H1 (cell line): ENCODE measurements at regions not wholly inside any gene's neighbourhood (a gene's known extent, or its start where the extent isn't known, plus 50 kb on each side); places are given as distances from the start of the nearest gene placed in this dataset.

ENCODE experiments used
- CREB1 ChIP-seq: IDR thresholded peaks from 2 replicates; pipeline ENCODE4 v1.6.1; 2012; ENCODE audit warnings: inconsistent platforms
- EZH2 ChIP-seq: fragments of 200-600 bp; sonication (generic); IDR thresholded peaks from 2 replicates; pipeline ENCODE4 v1.7.1; 2012; ENCODE audit warnings: low read depth, mild to moderate bottlenecking, moderate library complexity, low read length, inconsistent platforms; ENCODE audit not compliant: severe bottlenecking
- HDAC6 ChIP-seq: IDR thresholded peaks from one replicate; pipeline ENCODE4 v1.7.1; 2012; ENCODE audit warnings: low read depth, mild to moderate bottlenecking, inconsistent platforms, low read length, moderate library complexity
- PHF8 ChIP-seq: fragments of 200-600 bp; sonication (generic); conservative IDR thresholded peaks from 2 replicates; pipeline ENCODE4 v1.7.1; 2012; ENCODE audit warnings: low read depth, mild to moderate bottlenecking, inconsistent platforms, low read length, moderate library complexity
- POLR2A ChIP-seq, 2 experiments: IDR thresholded peaks; 1 replicate in 1 of 2; 2 replicates in 1 of 2; pipeline ENCODE4 v1.6.1; 2011; ENCODE audit warnings: low read depth in 2 of 2, low read length in 2 of 2, mild to moderate bottlenecking in 2 of 2; ENCODE audit errors: control extremely low read depth in 1 of 2
- POLR2AphosphoS5 ChIP-seq: IDR thresholded peaks from 2 replicates; pipeline ENCODE4 v1.6.1; 2011; ENCODE audit warnings: low read depth, low read length
- RFX5 ChIP-seq: IDR thresholded peaks from 2 replicates; pipeline ENCODE4 v1.6.1; 2011; ENCODE audit warnings: low read depth, low read length, improper control_type of control experiment, borderline replicate concordance
- TAF1 ChIP-seq: IDR thresholded peaks from 2 replicates; pipeline ENCODE4 v1.6.1; 2011; ENCODE audit warnings: mild to moderate bottlenecking, low read depth, low read length
- TBP ChIP-seq: IDR thresholded peaks from 2 replicates; pipeline ENCODE4 v1.6.1; 2011; ENCODE audit warnings: low read depth, low read length, improper control_type of control experiment
- TF ChIP-seq, protein P1 (sequence below), 3 experiments: IDR thresholded peaks; 1 replicate in 2 of 3; 2 replicates in 1 of 3; pipeline versions ENCODE4 v1.5.1 to v1.6.1; 2011; ENCODE audit warnings: low read length in 3 of 3, mild to moderate bottlenecking in 3 of 3, inconsistent platforms in 2 of 3, low read depth in 1 of 3, moderate library complexity in 1 of 3; ENCODE audit not compliant: insufficient read depth in 1 of 3; ENCODE audit errors: control extremely low read depth in 1 of 3
- TF ChIP-seq, protein P2 (sequence below): fragments of 300-600 bp; sonication (generic); IDR thresholded peaks from 2 replicates; pipeline ENCODE4 v1.7.1; 2012; ENCODE audit warnings: low read length, moderate library complexity, mild to moderate bottlenecking, inconsistent platforms; ENCODE audit not compliant: insufficient replicate concordance

DNA sequence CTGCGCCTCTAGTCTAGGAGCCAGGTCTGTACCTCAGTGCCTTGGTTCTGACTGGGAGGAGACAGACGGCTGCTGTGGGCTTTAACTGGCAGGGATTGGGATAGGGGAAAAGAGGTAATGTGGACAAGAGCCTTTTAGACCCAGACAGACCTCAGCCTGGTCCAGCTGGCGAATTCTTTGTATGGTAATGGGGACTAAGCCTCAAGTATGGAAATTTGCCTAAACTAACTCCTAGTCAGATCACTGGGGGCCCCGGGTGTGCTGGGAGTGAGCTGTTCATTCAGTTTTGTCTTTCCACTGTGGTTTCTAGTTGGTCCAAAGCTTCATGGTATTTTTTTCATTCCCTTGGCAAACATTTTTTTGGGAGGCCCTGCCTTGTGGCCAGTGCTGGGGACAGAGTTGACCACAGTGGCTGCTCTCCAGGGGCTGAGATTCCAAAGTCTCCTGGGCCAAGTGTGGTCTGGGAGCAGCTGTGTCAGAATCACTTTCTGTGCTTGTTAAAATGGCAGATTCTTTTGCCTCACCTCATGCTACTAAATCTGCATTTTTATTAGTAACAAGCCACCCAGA lies 261.4 kb upstream of the C2CD4B start:
- TF ChIP-seq, protein P1, sequence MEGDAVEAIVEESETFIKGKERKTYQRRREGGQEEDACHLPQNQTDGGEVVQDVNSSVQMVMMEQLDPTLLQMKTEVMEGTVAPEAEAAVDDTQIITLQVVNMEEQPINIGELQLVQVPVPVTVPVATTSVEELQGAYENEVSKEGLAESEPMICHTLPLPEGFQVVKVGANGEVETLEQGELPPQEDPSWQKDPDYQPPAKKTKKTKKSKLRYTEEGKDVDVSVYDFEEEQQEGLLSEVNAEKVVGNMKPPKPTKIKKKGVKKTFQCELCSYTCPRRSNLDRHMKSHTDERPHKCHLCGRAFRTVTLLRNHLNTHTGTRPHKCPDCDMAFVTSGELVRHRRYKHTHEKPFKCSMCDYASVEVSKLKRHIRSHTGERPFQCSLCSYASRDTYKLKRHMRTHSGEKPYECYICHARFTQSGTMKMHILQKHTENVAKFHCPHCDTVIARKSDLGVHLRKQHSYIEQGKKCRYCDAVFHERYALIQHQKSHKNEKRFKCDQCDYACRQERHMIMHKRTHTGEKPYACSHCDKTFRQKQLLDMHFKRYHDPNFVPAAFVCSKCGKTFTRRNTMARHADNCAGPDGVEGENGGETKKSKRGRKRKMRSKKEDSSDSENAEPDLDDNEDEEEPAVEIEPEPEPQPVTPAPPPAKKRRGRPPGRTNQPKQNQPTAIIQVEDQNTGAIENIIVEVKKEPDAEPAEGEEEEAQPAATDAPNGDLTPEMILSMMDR (IDR thresholded peaks at IDR 0.05; ENCODE audit: control extremely low read depth in 1 of 3, insufficient read depth in 1 of 3, low read depth in 1 of 3, low read length in 3 of 3), result no peak
- TF ChIP-seq POLR2A (IDR thresholded peaks at IDR 0.05; ENCODE audit: control extremely low read depth in 1 of 2, low read depth in 2 of 2, low read length in 2 of 2) (no peak), POLR2AphosphoS5 (no peak), TBP (no peak), PHF8 (no peak), CREB1 (no peak), RFX5 (no peak), EZH2 (no peak), HDAC6 (no peak), TAF1 (no peak)
- TF ChIP-seq, protein P2, sequence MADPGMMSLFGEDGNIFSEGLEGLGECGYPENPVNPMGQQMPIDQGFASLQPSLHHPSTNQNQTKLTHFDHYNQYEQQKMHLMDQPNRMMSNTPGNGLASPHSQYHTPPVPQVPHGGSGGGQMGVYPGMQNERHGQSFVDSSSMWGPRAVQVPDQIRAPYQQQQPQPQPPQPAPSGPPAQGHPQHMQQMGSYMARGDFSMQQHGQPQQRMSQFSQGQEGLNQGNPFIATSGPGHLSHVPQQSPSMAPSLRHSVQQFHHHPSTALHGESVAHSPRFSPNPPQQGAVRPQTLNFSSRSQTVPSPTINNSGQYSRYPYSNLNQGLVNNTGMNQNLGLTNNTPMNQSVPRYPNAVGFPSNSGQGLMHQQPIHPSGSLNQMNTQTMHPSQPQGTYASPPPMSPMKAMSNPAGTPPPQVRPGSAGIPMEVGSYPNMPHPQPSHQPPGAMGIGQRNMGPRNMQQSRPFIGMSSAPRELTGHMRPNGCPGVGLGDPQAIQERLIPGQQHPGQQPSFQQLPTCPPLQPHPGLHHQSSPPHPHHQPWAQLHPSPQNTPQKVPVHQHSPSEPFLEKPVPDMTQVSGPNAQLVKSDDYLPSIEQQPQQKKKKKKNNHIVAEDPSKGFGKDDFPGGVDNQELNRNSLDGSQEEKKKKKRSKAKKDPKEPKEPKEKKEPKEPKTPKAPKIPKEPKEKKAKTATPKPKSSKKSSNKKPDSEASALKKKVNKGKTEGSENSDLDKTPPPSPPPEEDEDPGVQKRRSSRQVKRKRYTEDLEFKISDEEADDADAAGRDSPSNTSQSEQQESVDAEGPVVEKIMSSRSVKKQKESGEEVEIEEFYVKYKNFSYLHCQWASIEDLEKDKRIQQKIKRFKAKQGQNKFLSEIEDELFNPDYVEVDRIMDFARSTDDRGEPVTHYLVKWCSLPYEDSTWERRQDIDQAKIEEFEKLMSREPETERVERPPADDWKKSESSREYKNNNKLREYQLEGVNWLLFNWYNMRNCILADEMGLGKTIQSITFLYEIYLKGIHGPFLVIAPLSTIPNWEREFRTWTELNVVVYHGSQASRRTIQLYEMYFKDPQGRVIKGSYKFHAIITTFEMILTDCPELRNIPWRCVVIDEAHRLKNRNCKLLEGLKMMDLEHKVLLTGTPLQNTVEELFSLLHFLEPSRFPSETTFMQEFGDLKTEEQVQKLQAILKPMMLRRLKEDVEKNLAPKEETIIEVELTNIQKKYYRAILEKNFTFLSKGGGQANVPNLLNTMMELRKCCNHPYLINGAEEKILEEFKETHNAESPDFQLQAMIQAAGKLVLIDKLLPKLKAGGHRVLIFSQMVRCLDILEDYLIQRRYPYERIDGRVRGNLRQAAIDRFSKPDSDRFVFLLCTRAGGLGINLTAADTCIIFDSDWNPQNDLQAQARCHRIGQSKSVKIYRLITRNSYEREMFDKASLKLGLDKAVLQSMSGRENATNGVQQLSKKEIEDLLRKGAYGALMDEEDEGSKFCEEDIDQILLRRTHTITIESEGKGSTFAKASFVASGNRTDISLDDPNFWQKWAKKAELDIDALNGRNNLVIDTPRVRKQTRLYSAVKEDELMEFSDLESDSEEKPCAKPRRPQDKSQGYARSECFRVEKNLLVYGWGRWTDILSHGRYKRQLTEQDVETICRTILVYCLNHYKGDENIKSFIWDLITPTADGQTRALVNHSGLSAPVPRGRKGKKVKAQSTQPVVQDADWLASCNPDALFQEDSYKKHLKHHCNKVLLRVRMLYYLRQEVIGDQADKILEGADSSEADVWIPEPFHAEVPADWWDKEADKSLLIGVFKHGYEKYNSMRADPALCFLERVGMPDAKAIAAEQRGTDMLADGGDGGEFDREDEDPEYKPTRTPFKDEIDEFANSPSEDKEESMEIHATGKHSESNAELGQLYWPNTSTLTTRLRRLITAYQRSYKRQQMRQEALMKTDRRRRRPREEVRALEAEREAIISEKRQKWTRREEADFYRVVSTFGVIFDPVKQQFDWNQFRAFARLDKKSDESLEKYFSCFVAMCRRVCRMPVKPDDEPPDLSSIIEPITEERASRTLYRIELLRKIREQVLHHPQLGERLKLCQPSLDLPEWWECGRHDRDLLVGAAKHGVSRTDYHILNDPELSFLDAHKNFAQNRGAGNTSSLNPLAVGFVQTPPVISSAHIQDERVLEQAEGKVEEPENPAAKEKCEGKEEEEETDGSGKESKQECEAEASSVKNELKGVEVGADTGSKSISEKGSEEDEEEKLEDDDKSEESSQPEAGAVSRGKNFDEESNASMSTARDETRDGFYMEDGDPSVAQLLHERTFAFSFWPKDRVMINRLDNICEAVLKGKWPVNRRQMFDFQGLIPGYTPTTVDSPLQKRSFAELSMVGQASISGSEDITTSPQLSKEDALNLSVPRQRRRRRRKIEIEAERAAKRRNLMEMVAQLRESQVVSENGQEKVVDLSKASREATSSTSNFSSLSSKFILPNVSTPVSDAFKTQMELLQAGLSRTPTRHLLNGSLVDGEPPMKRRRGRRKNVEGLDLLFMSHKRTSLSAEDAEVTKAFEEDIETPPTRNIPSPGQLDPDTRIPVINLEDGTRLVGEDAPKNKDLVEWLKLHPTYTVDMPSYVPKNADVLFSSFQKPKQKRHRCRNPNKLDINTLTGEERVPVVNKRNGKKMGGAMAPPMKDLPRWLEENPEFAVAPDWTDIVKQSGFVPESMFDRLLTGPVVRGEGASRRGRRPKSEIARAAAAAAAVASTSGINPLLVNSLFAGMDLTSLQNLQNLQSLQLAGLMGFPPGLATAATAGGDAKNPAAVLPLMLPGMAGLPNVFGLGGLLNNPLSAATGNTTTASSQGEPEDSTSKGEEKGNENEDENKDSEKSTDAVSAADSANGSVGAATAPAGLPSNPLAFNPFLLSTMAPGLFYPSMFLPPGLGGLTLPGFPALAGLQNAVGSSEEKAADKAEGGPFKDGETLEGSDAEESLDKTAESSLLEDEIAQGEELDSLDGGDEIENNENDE, result no peak
